ENCODE measurements at regions not wholly inside any gene's neighbourhood (a gene's known extent, or its start where the extent isn't known, plus 50 kb on each side); places are given as distances from the start of the nearest gene placed in this dataset.
A peak's percentile ranks its signal among the peaks of the same experiment; 100 is the strongest.

GRCh38 chr4:101556842-101557241 lies 209.5 kb upstream of the PPP3CA start:
- ATAC-seq, result peak; percentile 93

GRCh38 chr4:101555341-101555880 lies 208.1 kb upstream of the PPP3CA start:
- Mint-ChIP-seq H3K4me1 (peaks cover 6% of the 10 kb centered on the region), H3K9me3 (peaks cover 15% of the 10 kb centered on the region), H3K36me3 (peaks cover 34% of the 10 kb centered on the region), H3K27ac (no peak overlapping the region), H3K27me3 (no peaks in the 10 kb centered on the region), H3K4me3 (no peak overlapping the region)
- no peak for ATAC-seq

More at GRCh38 chr4:101556842-101557241, 209.5 kb upstream of the PPP3CA start:
- no peak overlapping the region for H3K4me3 Mint-ChIP-seq
- H3K9me3 Mint-ChIP-seq, result peaks cover 9% of the 10 kb centered on the region
- peaks cover 23% of the 10 kb centered on the region for H3K36me3 Mint-ChIP-seq
- no peaks in the 10 kb centered on the region for H3K27me3 Mint-ChIP-seq
- H3K4me1 Mint-ChIP-seq, result peaks cover 6% of the 10 kb centered on the region
- peak overlapping the region; percentile 60 for H3K27ac Mint-ChIP-seq

- Mint-ChIP-seq H3K27me3 (no peaks in the 10 kb centered on the region), H3K36me3 (no peaks in the 10 kb centered on the region), H3K27ac (no peak overlapping the region), H3K4me3 (no peak overlapping the region), H3K9me3 (peaks cover 4% of the 10 kb centered on the region), H3K4me1 (peaks cover 22% of the 10 kb centered on the region)
- no peak for ATAC-seq
Measured at GRCh38 chr4:101540336-101540735, 193.0 kb upstream of the PPP3CA start.

GRCh38 chr4:101528526-101528925 lies 181.2 kb upstream of the PPP3CA start:
- Mint-ChIP-seq H3K36me3 (no peaks in the 10 kb centered on the region), H3K27me3 (no peaks in the 10 kb centered on the region), H3K27ac (no peak overlapping the region), H3K9me3 (no peaks in the 10 kb centered on the region), H3K4me1 (peaks cover 17% of the 10 kb centered on the region), H3K4me3 (no peak overlapping the region)
- ATAC-seq, result no peak

GRCh38 chr4:101527188-101527587 lies 179.9 kb upstream of the PPP3CA start:
- Mint-ChIP-seq H3K4me1 (peaks cover 17% of the 10 kb centered on the region), H3K27me3 (no peaks in the 10 kb centered on the region), H3K36me3 (no peaks in the 10 kb centered on the region), H3K9me3 (no peaks in the 10 kb centered on the region), H3K27ac (no peak overlapping the region), H3K4me3 (no peak overlapping the region)
- ATAC-seq, result peak; percentile 99

- Mint-ChIP-seq H3K27me3 (no peaks in the 10 kb centered on the region), H3K9me3 (no peaks in the 10 kb centered on the region), H3K4me1 (peaks cover 7% of the 10 kb centered on the region), H3K36me3 (no peaks in the 10 kb centered on the region), H3K4me3 (no peak overlapping the region), H3K27ac (no peak overlapping the region)
- ATAC-seq, result no peak
Measured at GRCh38 chr4:101515566-101515965, 168.2 kb upstream of the PPP3CA start.

- ATAC-seq, result no peak
- H3K4me1 Mint-ChIP-seq, result peaks cover 7% of the 10 kb centered on the region
- H3K27me3 Mint-ChIP-seq, result no peaks in the 10 kb centered on the region
- H3K4me3 Mint-ChIP-seq, result no peak overlapping the region
- H3K36me3 Mint-ChIP-seq, result no peaks in the 10 kb centered on the region
- H3K9me3 Mint-ChIP-seq, result no peaks in the 10 kb centered on the region
- H3K27ac Mint-ChIP-seq, result no peak overlapping the region
Measured at GRCh38 chr4:101515099-101515498, 167.8 kb upstream of the PPP3CA start.

- Mint-ChIP-seq H3K4me1 (peaks cover 7% of the 10 kb centered on the region), H3K4me3 (no peak overlapping the region), H3K36me3 (no peaks in the 10 kb centered on the region), H3K27me3 (no peaks in the 10 kb centered on the region), H3K27ac (no peak overlapping the region), H3K9me3 (no peaks in the 10 kb centered on the region)
- no peak for ATAC-seq
Measured at GRCh38 chr4:101512416-101512815, 165.1 kb upstream of the PPP3CA start.

- Mint-ChIP-seq H3K27ac (no peak overlapping the region), H3K9me3 (peaks cover 6% of the 10 kb centered on the region), H3K4me3 (no peak overlapping the region), H3K4me1 (no peaks in the 10 kb centered on the region), H3K36me3 (peaks cover 4% of the 10 kb centered on the region), H3K27me3 (no peaks in the 10 kb centered on the region)
- no peak for ATAC-seq
Measured at GRCh38 chr4:101501421-101501820, 154.1 kb upstream of the PPP3CA start.

- no peaks in the 10 kb centered on the region for H3K27me3 Mint-ChIP-seq
- no peak for ATAC-seq
- H3K27ac Mint-ChIP-seq, result no peak overlapping the region
- H3K9me3 Mint-ChIP-seq, result peaks cover 6% of the 10 kb centered on the region
- peaks cover 4% of the 10 kb centered on the region for H3K36me3 Mint-ChIP-seq
- H3K4me3 Mint-ChIP-seq, result no peak overlapping the region
- no peaks in the 10 kb centered on the region for H3K4me1 Mint-ChIP-seq
Measured at GRCh38 chr4:101500742-101501141, 153.4 kb upstream of the PPP3CA start.

GRCh38 chr4:101475246-101475645 lies 127.9 kb upstream of the PPP3CA start:
- Mint-ChIP-seq H3K9me3 (no peaks in the 10 kb centered on the region), H3K36me3 (peaks cover 9% of the 10 kb centered on the region), H3K27ac (no peak overlapping the region), H3K4me1 (no peaks in the 10 kb centered on the region), H3K27me3 (no peaks in the 10 kb centered on the region), H3K4me3 (no peak overlapping the region)
- no peak for ATAC-seq

- Mint-ChIP-seq H3K36me3 (peaks cover 9% of the 10 kb centered on the region), H3K27ac (no peak overlapping the region), H3K27me3 (no peaks in the 10 kb centered on the region), H3K4me3 (no peak overlapping the region), H3K4me1 (no peaks in the 10 kb centered on the region), H3K9me3 (no peaks in the 10 kb centered on the region)
- ATAC-seq, result no peak
Measured at GRCh38 chr4:101471201-101471600, 123.9 kb upstream of the PPP3CA start.

GRCh38 chr4:101464596-101464995 lies 117.3 kb upstream of the PPP3CA start:
- Mint-ChIP-seq H3K4me1 (no peaks in the 10 kb centered on the region), H3K4me3 (no peak overlapping the region), H3K27me3 (no peaks in the 10 kb centered on the region), H3K36me3 (no peaks in the 10 kb centered on the region), H3K27ac (no peak overlapping the region), H3K9me3 (peaks cover 2% of the 10 kb centered on the region)
- no peak for ATAC-seq

- peaks cover 2% of the 10 kb centered on the region for H3K9me3 Mint-ChIP-seq
- no peaks in the 10 kb centered on the region for H3K27me3 Mint-ChIP-seq
- no peak overlapping the region for H3K27ac Mint-ChIP-seq
- no peaks in the 10 kb centered on the region for H3K36me3 Mint-ChIP-seq
- H3K4me3 Mint-ChIP-seq, result no peak overlapping the region
- no peak for ATAC-seq
- H3K4me1 Mint-ChIP-seq, result no peaks in the 10 kb centered on the region
Measured at GRCh38 chr4:101458914-101459313, 111.6 kb upstream of the PPP3CA start.

- no peak overlapping the region for H3K4me3 Mint-ChIP-seq
- no peak overlapping the region for H3K27ac Mint-ChIP-seq
- H3K9me3 Mint-ChIP-seq, result peaks cover 2% of the 10 kb centered on the region
- H3K36me3 Mint-ChIP-seq, result no peaks in the 10 kb centered on the region
- no peaks in the 10 kb centered on the region for H3K4me1 Mint-ChIP-seq
- ATAC-seq, result no peak
- no peaks in the 10 kb centered on the region for H3K27me3 Mint-ChIP-seq
Measured at GRCh38 chr4:101458473-101458872, 111.1 kb upstream of the PPP3CA start.

- H3K4me1 Mint-ChIP-seq, result no peaks in the 10 kb centered on the region
- ATAC-seq, result no peak
- H3K36me3 Mint-ChIP-seq, result no peaks in the 10 kb centered on the region
- H3K9me3 Mint-ChIP-seq, result no peaks in the 10 kb centered on the region
- H3K4me3 Mint-ChIP-seq, result no peak overlapping the region
- no peak overlapping the region for H3K27ac Mint-ChIP-seq
- no peaks in the 10 kb centered on the region for H3K27me3 Mint-ChIP-seq
Measured at GRCh38 chr4:101451086-101451485, 103.8 kb upstream of the PPP3CA start.

- H3K4me1 Mint-ChIP-seq, result peaks cover 6% of the 10 kb centered on the region
- H3K9me3 Mint-ChIP-seq, result peaks cover 3% of the 10 kb centered on the region
- H3K27ac Mint-ChIP-seq, result no peak overlapping the region
Measured at GRCh38 chr4:101441446-101441845, 94.1 kb upstream of the PPP3CA start.

More at GRCh38 chr4:101441446-101441845, 94.1 kb upstream of the PPP3CA start:
- no peaks in the 10 kb centered on the region for H3K36me3 Mint-ChIP-seq
- no peak overlapping the region for H3K4me3 Mint-ChIP-seq
- no peaks in the 10 kb centered on the region for H3K27me3 Mint-ChIP-seq
- no peak for ATAC-seq

Measured in stimulated activated memory B cell treated with anti-CD40 and anti-IgM and Interleukin-4, amounts not matched to agents 10 μg/mL and 1 μg/mL and 100 μg/mL, for 72 hours (primary cell).